ENCODE measurements at regions not wholly inside any gene's neighbourhood (a gene's known extent, or its start where the extent isn't known, plus 50 kb on each side); places are given as distances from the start of the nearest gene placed in this dataset.

- TF ChIP-seq ZNF281 (CRISPR knock-in tag; IDR thresholded peaks at IDR 0.05): no peak
- no peak for TF ChIP-seq ZNF317 (CRISPR knock-in tag; IDR thresholded peaks at IDR 0.05; ENCODE audit: borderline replicate concordance, low read depth)
- no peak for TF ChIP-seq ERG (CRISPR knock-in tag; IDR thresholded peaks at IDR 0.05)
- TF ChIP-seq NR1H2 (CRISPR knock-in tag; IDR thresholded peaks at IDR 0.05): no peak
- TF ChIP-seq SMAD3 (CRISPR knock-in tag; IDR thresholded peaks at IDR 0.05; ENCODE audit: borderline replicate concordance): 0 out of 2 replicates have a peak, but pooled peaks have one; percentile 43
- no peak for TF ChIP-seq TEAD1 (CRISPR knock-in tag; IDR thresholded peaks at IDR 0.05)
- TF ChIP-seq SMAD4 (CRISPR knock-in tag; IDR thresholded peaks at IDR 0.05): no peak
- no peak for TF ChIP-seq ZNF121 (CRISPR knock-in tag; IDR thresholded peaks at IDR 0.05)
- TF ChIP-seq USF2 (CRISPR knock-in tag; IDR thresholded peaks at IDR 0.05): peak; percentile 96
- TF ChIP-seq E2F1 (CRISPR knock-in tag; IDR thresholded peaks at IDR 0.05): no peak
- TF ChIP-seq ARID4B (CRISPR knock-in tag; IDR thresholded peaks at IDR 0.05; ENCODE audit: borderline replicate concordance): no peak
- TF ChIP-seq E2F4 (CRISPR knock-in tag; IDR thresholded peaks at IDR 0.05; ENCODE audit: borderline replicate concordance, low read depth): no peak
- no peak for TF ChIP-seq MLX (CRISPR knock-in tag; IDR thresholded peaks at IDR 0.05)
- no peak for TF ChIP-seq IRF2 (CRISPR knock-in tag; IDR thresholded peaks at IDR 0.05; ENCODE audit: borderline replicate concordance, low read depth)
- TF ChIP-seq ZMAT4 (CRISPR knock-in tag; IDR thresholded peaks at IDR 0.05): no peak
- TF ChIP-seq FOXJ3 (CRISPR knock-in tag; IDR thresholded peaks at IDR 0.05; ENCODE audit: borderline replicate concordance): no peak
- no peak for TF ChIP-seq ATF3 (CRISPR knock-in tag; conservative IDR thresholded peaks at IDR 0.05)
- TF ChIP-seq ATF6 (CRISPR knock-in tag; IDR thresholded peaks at IDR 0.05): no peak
- peak; percentile 91 for TF ChIP-seq USF1 (CRISPR knock-in tag; IDR thresholded peaks at IDR 0.05)
- TF ChIP-seq KAT7 (CRISPR knock-in tag; IDR thresholded peaks at IDR 0.05; ENCODE audit: borderline replicate concordance): peak; percentile 84; the same call in 1 of the 2 replicates
These were observed 93.3 kb downstream of the CD83 start (continued) for GRCh38 chr6:14210663-14211561.
